HepG2 (cell line): ENCODE measurements at regions not wholly inside any gene's neighbourhood (a gene's known extent, or its start where the extent isn't known, plus 50 kb on each side); places are given as distances from the start of the nearest gene placed in this dataset.

ENCODE experiments used
- ATAC-seq: fragments of 200-7000 bp; cut with Tn5 transposase; 3 replicates; pipeline ENCODE4 v1.9.1; 2020; ENCODE audit warnings: mild to moderate bottlenecking, moderate library complexity
- BruUV-seq: library from RNA; stranded (reverse); fragments of 400-500 nt; replicated peaks from 2 replicates; lab custom pipeline; 2021; lab: Mats Ljungman, UMichigan
- CTCF ChIA-PET: fragments of 300-600 bp; formaldehyde crosslinking; extraction: SDS; loops from one replicate; lab custom pipeline; 2021; ENCODE audit warnings: low total read pairs, inconsistent platforms, low intra/inter-chr PET ratio; lab: Yijun Ruan, JAX
- POLR2A ChIA-PET: fragments of 350-600 bp; sonication (Branson Sonifier 250); formaldehyde crosslinking; loops from one replicate; lab custom pipeline; 2020; ENCODE audit warnings: antibody characterized with exemption, inconsistent platforms; lab: Yijun Ruan, JAX
- DNase-seq: peaks from one replicate; pipeline ENCODE4 v3.0.0-alpha.2; 2015; ENCODE audit warnings: low spot score
- FAIRE-seq: peaks from 3 replicates; lab custom pipeline; 2011; peaks lifted over from hg19 to GRCh38; lab: Jason Lieb, UNC
- H2AFZ ChIP-seq: one replicate; pipeline ENCODE4 v1.6.1; 2011; ENCODE audit warnings: low read length, inconsistent platforms
- H3K27ac ChIP-seq: fragments of 300-600 bp; 3 replicates; pipeline ENCODE4 v1.8.0; 2011; ENCODE audit warnings: mixed run types, mild to moderate bottlenecking, mixed read lengths, low read length, inconsistent platforms; ENCODE audit not compliant: insufficient read depth; ENCODE audit errors: extremely low read length
- H3K27me3 ChIP-seq, 2 experiments: fragments of 200-600 bp in 1 of 2; 2 replicates in 1 of 2; 3 replicates in 1 of 2; pipeline versions ENCODE4 v1.6.0 to v1.8.0; 2011; ENCODE audit warnings: low read length in 2 of 2, mild to moderate bottlenecking in 2 of 2, moderate library complexity in 2 of 2, inconsistent platforms in 1 of 2; ENCODE audit not compliant: insufficient read depth in 2 of 2, control insufficient read depth in 1 of 2
- H3K36me3 ChIP-seq, 2 experiments: fragments of 200-600 bp in 1 of 2; replicated peaks in 1 of 2; 2 replicates in 1 of 2; 3 replicates in 1 of 2; pipeline versions ENCODE4 v1.5.1 to v1.8.0; 2011; ENCODE audit warnings: low read length in 2 of 2, inconsistent platforms in 1 of 2; ENCODE audit not compliant: insufficient read depth in 2 of 2, control insufficient read depth in 1 of 2
- H3K4me1 ChIP-seq: 2 replicates; pipeline ENCODE4 v1.5.1; 2012; ENCODE audit warnings: low read length, inconsistent platforms; ENCODE audit not compliant: insufficient read depth
- H3K4me2 ChIP-seq: 2 replicates; pipeline ENCODE4 v1.6.0; 2011; ENCODE audit warnings: low read depth, low read length, inconsistent platforms
- H3K4me3 ChIP-seq, 3 experiments: fragments of 200-600 bp in 1 of 3; sonication (generic), shearing (Covaris generic) in 1 of 3; replicated peaks in 1 of 3; 2 replicates each; pipeline ENCODE4 v1.5.1; 2011 to 2016; ENCODE audit warnings: low read length in 3 of 3, inconsistent platforms in 2 of 3, low read depth in 2 of 3, mild to moderate bottlenecking in 2 of 3, control low read depth in 1 of 3, mixed read lengths in 1 of 3; ENCODE audit not compliant: insufficient read depth in 1 of 3
- H3K79me2 ChIP-seq: one replicate; pipeline ENCODE4 v1.6.1; 2011; ENCODE audit warnings: low read length, inconsistent platforms; ENCODE audit not compliant: insufficient read depth
- H3K9ac ChIP-seq: 2 replicates; pipeline ENCODE4 v1.6.0; 2011; ENCODE audit warnings: mild to moderate bottlenecking, low read depth, low read length, inconsistent platforms; ENCODE audit not compliant: insufficient read depth
- H3K9me3 ChIP-seq: 2 replicates; pipeline ENCODE4 v1.5.1; 2012; ENCODE audit warnings: mild to moderate bottlenecking, low read length
- H4K20me1 ChIP-seq: 2 replicates; pipeline ENCODE4 v1.6.0; 2011; ENCODE audit warnings: inconsistent platforms, mild to moderate bottlenecking, low read length, moderate library complexity; ENCODE audit not compliant: insufficient read depth
- CHD2 ChIP-seq: IDR thresholded peaks from 2 replicates; pipeline ENCODE4 v1.6.1; 2011; ENCODE audit warnings: low read depth, low read length, improper control_type of control experiment
- GTF3A ChIP-seq: sonication (generic); formaldehyde crosslinking; conservative IDR thresholded peaks from 2 replicates; pipeline ENCODE4 v1.4.0; 2020; ENCODE audit warnings: mild to moderate bottlenecking, missing genetic modification reagents
- HDAC2 ChIP-seq: sonication (generic); formaldehyde crosslinking; IDR thresholded peaks from 2 replicates; pipeline ENCODE4 v1.4.0; 2020; ENCODE audit warnings: missing genetic modification reagents
- HMGA1 ChIP-seq: sonication (generic); formaldehyde crosslinking; conservative IDR thresholded peaks from 2 replicates; pipeline ENCODE4 v1.4.0; 2020; ENCODE audit warnings: missing genetic modification reagents
- HOXA3 ChIP-seq: sonication (generic); formaldehyde crosslinking; IDR thresholded peaks from 2 replicates; pipeline ENCODE4 v1.5.0; 2020; ENCODE audit warnings: missing genetic modification reagents
- HOXA7 ChIP-seq: sonication (generic); formaldehyde crosslinking; IDR thresholded peaks from 2 replicates; pipeline ENCODE4 v1.8.1; 2022; ENCODE audit warnings: mild to moderate bottlenecking, missing genetic modification reagents, moderate library complexity
- ISL2 ChIP-seq: sonication (generic); formaldehyde crosslinking; IDR thresholded peaks from 2 replicates; pipeline ENCODE4 v1.5.0; 2020; ENCODE audit warnings: missing genetic modification reagents
- KLF12 ChIP-seq: sonication (generic); formaldehyde crosslinking; IDR thresholded peaks from 2 replicates; pipeline ENCODE4 v1.4.0; 2020; ENCODE audit warnings: missing genetic modification reagents, borderline replicate concordance
- MBD4 ChIP-seq: IDR thresholded peaks from 2 replicates; pipeline ENCODE4 v1.6.1; 2012; ENCODE audit warnings: low read length, inconsistent platforms, borderline replicate concordance
- NAIF1 ChIP-seq: sonication (generic); formaldehyde crosslinking; IDR thresholded peaks from 2 replicates; pipeline ENCODE4 v1.5.0; 2020; ENCODE audit warnings: mild to moderate bottlenecking, missing genetic modification reagents, borderline replicate concordance
- NBN ChIP-seq: fragments of 450-650 bp; conservative IDR thresholded peaks from 2 replicates; pipeline ENCODE4 v1.6.1; 2017
- REL ChIP-seq: sonication (generic); formaldehyde crosslinking; conservative IDR thresholded peaks from 2 replicates; pipeline ENCODE4 v1.8.0; 2022; ENCODE audit warnings: mild to moderate bottlenecking, missing genetic modification reagents, moderate library complexity
- SUZ12 ChIP-seq: fragments of 150-350 bp; IDR thresholded peaks from 2 replicates; pipeline ENCODE4 v1.6.1; 2014; ENCODE audit warnings: low read depth, low read length
- ZFP36L1 ChIP-seq: sonication (generic); formaldehyde crosslinking; IDR thresholded peaks from 2 replicates; pipeline ENCODE4 v1.8.0; 2022; ENCODE audit warnings: mild to moderate bottlenecking, missing genetic modification reagents, moderate library complexity
- WGBS: methylation state at CpG from one replicate; pipeline ENCODE4 v1.1.6; 2017; ENCODE audit warnings: low lambda C conversion rate; 5-methylcytosine and 5-hydroxymethylcytosine counted together
- in situ Hi-C: cut with HindIII; loops from 2 replicates; pipeline ENCODE4 v1.10.0; 2017; ENCODE audit warnings: low pct_unique_long_range_greater_than_20kb; ENCODE audit not compliant: extremely low pct_ligation_motif_present
- intact Hi-C: fragments of 100-400 bp; cut with micrococcal nuclease; formaldehyde crosslinking; loops from one replicate; pipeline ENCODE4 v1.10.0; 2022; ENCODE audit not compliant: unreplicated experiment
- TF ChIP-seq, protein P1 (sequence below): sonication (generic); formaldehyde crosslinking; IDR thresholded peaks from 2 replicates; pipeline ENCODE4 v1.4.0; 2020; ENCODE audit warnings: missing genetic modification reagents
- TF ChIP-seq, protein P2 (sequence below): sonication (generic); formaldehyde crosslinking; IDR thresholded peaks from 2 replicates; pipeline ENCODE4 v1.8.1; 2023; ENCODE audit warnings: mild to moderate bottlenecking, inconsistent platforms, moderate library complexity, missing genetic modification reagents, borderline replicate concordance
- TF ChIP-seq, protein P3 (sequence below): sonication (generic); formaldehyde crosslinking; IDR thresholded peaks from 2 replicates; pipeline ENCODE4 v1.5.0; 2020; ENCODE audit warnings: missing genetic modification reagents
- TF ChIP-seq, protein P4 (sequence below): IDR thresholded peaks from 2 replicates; pipeline ENCODE4 v1.6.1; 2016; ENCODE audit warnings: missing biosample characterization, missing genetic modification reagents, low read depth
- TF ChIP-seq, protein P5 (sequence below): sonication (generic); formaldehyde crosslinking; IDR thresholded peaks from 2 replicates; pipeline ENCODE4 v1.9.0; 2021; ENCODE audit warnings: missing genetic modification reagents, borderline replicate concordance

DNA sequence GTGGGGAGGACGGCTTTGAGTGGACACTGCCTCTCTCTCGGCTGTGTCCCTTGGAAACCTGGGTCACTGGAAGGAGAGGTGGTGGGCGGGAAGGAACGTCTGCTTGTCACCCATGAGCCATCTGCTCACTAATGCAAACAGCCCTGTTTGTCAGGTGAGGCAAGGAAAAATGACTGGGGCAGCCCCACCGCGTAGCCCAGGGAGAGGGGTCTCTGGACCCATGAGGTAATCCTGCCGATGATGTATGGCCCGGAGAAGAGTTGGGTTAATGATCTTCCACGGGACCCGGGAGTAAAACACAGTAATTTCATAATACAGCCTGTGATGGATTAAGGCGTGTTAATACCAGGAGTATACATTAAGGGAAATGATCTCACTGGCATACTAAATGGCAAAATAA lies 197.0 kb downstream of the CYLD start (continued):
- TF ChIP-seq MBD4 (no peak), HDAC2 (CRISPR knock-in tag) (no peak), SUZ12 (no peak), KLF12 (no peak), HOXA7 (no peak), GTF3A (CRISPR knock-in tag) (no peak), HOXA3 (CRISPR knock-in tag) (no peak)
- TF ChIP-seq, protein P1, sequence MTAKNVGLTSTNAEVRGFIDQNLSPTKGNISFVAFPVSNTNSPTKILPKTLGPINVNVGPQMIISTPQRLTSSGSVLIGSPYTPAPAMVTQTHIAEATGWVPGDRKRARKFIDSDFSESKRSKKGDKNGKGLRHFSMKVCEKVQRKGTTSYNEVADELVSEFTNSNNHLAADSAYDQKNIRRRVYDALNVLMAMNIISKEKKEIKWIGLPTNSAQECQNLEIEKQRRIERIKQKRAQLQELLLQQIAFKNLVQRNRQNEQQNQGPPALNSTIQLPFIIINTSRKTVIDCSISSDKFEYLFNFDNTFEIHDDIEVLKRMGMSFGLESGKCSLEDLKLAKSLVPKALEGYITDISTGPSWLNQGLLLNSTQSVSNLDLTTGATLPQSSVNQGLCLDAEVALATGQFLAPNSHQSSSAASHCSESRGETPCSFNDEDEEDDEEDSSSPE: no peak
- TF ChIP-seq, all 625 proteins: peak for 0

DNA sequence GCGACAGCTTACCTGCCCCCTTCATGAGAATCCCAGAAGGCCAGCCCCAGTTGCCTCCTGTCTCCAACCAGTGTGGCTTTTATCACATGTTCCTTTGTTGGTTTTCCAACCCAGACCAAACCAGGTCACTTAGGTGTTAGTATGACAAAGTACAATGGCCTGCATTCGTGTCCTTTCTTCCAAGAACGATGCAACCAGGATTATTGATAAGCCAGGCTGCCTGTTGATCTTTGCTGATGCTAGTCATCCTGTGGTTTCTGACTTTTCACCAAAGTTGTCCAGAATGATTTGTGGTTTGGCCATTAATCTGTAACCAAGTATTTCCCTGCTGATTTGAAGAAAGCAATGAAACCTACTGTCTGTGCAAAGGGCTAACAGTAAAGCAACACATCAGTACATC lies 191.4 kb downstream of the CYLD start:
- H4K20me1 ChIP-seq: no peaks in the 10 kb centered on the region
- DNase-seq: no peak
- peaks cover 0 to 6% of the 10 kb centered on the region in 2 experiments; a peak in 1 of 5 replicates for H3K27me3 ChIP-seq
- H3K36me3 ChIP-seq: no peaks in the 10 kb centered on the region
- H3K9me3 ChIP-seq: no peaks in the 10 kb centered on the region
- no peak overlapping the region for H3K9ac ChIP-seq
- BruUV-seq: no TSS peak
- ChIA-PET POLR2A (no interaction called here), CTCF (no interaction called here)
- H3K4me3 ChIP-seq: no peak overlapping the region
- intact Hi-C loops: no loop called here
- ATAC-seq: no peak
- no peak overlapping the region for H2AFZ ChIP-seq
- FAIRE-seq: no peak
- H3K4me2 ChIP-seq: no peak overlapping the region
- no peak overlapping the region for H3K27ac ChIP-seq
- no peaks in the 10 kb centered on the region for H3K79me2 ChIP-seq
- in situ Hi-C loops: no loop called here
- WGBS: 16% methylated on average over 3 of the region's 3 CpGs
- H3K4me1 ChIP-seq: no peaks in the 10 kb centered on the region
- TF ChIP-seq ZFP36L1 (CRISPR knock-in tag): no peak
- TF ChIP-seq, protein P2, sequence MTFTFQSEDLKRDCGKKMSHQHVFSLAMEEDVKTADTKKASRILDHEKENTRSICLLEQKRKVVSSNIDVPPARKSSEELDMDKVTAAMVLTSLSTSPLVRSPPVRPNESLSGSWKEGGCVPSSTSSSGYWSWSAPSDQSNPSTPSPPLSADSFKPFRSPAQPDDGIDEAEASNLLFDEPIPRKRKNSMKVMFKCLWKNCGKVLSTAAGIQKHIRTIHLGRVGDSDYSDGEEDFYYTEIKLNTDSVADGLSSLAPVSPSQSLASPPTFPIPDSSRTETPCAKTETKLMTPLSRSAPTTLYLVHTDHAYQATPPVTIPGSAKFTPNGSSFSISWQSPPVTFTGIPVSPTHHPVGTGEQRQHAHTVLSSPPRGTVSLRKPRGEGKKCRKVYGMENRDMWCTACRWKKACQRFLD (CRISPR knock-in tag): no peak
- TF ChIP-seq NAIF1 (CRISPR knock-in tag): no peak
- no peak for TF ChIP-seq HMGA1
- no peak for TF ChIP-seq ISL2 (CRISPR knock-in tag)
- no peak for TF ChIP-seq NBN
- TF ChIP-seq, protein P3, sequence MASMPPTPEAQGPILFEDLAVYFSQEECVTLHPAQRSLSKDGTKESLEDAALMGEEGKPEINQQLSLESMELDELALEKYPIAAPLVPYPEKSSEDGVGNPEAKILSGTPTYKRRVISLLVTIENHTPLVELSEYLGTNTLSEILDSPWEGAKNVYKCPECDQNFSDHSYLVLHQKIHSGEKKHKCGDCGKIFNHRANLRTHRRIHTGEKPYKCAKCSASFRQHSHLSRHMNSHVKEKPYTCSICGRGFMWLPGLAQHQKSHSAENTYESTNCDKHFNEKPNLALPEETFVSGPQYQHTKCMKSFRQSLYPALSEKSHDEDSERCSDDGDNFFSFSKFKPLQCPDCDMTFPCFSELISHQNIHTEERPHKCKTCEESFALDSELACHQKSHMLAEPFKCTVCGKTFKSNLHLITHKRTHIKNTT: no peak
- TF ChIP-seq, protein P4, sequence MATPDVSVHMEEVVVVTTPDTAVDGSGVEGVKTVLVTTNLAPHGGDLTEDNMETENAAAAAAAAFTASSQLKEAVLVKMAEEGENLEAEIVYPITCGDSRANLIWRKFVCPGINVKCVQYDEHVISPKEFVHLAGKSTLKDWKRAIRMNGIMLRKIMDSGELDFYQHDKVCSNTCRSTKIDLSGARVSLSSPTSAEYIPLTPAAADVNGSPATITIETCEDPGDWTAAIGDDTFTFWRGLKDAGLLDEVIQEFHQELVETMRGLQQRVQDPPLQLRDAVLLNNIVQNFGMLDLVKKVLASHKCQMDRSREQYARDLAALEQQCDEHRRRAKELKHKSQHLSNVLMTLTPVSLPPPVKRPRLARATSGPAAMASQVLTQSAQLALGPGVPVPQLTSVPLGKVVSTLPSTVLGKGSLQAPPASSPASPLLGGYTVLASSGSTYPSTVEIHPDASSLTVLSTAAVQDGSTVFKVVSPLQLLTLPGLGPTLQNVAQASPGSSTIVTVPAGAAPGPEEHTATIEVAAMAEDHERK (CRISPR knock-in tag): no peak
- TF ChIP-seq, protein P5, sequence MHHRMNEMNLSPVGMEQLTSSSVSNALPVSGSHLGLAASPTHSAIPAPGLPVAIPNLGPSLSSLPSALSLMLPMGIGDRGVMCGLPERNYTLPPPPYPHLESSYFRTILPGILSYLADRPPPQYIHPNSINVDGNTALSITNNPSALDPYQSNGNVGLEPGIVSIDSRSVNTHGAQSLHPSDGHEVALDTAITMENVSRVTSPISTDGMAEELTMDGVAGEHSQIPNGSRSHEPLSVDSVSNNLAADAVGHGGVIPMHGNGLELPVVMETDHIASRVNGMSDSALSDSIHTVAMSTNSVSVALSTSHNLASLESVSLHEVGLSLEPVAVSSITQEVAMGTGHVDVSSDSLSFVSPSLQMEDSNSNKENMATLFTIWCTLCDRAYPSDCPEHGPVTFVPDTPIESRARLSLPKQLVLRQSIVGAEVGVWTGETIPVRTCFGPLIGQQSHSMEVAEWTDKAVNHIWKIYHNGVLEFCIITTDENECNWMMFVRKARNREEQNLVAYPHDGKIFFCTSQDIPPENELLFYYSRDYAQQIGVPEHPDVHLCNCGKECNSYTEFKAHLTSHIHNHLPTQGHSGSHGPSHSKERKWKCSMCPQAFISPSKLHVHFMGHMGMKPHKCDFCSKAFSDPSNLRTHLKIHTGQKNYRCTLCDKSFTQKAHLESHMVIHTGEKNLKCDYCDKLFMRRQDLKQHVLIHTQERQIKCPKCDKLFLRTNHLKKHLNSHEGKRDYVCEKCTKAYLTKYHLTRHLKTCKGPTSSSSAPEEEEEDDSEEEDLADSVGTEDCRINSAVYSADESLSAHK (CRISPR knock-in tag): no peak
- no peak for TF ChIP-seq REL
- no peak for TF ChIP-seq CHD2
